ENCODE measurements at regions not wholly inside any gene's neighbourhood (a gene's known extent, or its start where the extent isn't known, plus 50 kb on each side); places are given as distances from the start of the nearest gene placed in this dataset.

DNA sequence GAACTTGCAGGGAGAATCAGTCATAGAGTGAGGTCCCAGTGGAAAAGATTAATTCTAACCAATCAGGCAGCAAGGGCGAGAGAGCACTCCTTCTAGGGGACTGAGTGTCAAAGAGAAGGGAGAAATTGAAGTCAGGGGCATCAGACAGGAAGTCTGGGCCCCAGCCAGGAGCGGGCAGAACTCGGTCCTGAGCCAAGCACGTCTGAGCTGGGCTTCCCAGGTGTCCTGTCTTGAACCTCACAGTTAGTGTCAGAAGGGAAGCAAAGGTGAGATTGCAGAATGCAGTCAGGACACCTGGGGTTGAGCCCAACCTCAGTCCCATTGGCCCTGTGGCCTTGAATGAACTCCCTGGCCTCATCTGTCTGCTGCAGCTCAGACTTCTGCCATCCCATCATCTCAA is 220.9 kb downstream of the SMAD2 start:
- H3K36me3 Mint-ChIP-seq, result no peaks in the 10 kb centered on the region

DNA sequence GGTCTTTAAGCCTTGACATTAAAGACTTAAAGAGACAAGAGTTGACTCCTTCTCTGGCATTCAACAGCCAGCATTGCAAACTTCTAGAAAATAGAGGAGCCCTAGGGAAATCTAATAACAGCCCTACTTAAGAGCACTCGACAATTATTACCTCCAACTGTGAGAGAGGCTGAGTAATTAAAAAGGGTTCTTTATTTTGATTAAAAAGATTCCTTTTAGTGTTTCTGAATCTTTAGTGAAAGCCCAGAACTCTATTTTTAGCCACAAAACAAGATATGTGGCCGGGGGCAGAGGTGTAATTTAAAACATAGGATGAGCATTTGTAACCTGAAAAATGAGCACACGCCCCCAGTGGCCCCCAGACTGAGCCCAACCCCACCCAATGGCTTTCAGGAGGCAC is 222.3 kb downstream of the SMAD2 start:
- H3K4me3 Mint-ChIP-seq, result no peak overlapping the region
- H3K27me3 Mint-ChIP-seq (ENCODE audit: insufficient read depth, low read depth), result no peaks in the 10 kb centered on the region
- no peaks in the 10 kb centered on the region for H3K4me1 ChIP-seq
- no peak overlapping the region for H3K4me2 ChIP-seq
- no peak overlapping the region for H3K4me3 ChIP-seq
- no peak for DNase-seq (ENCODE audit: low spot score)
- H3K79me2 ChIP-seq (ENCODE audit: low read depth), result no peaks in the 10 kb centered on the region
- no peaks in the 10 kb centered on the region for H3K4me1 Mint-ChIP-seq
- TF ChIP-seq EZH2 (IDR thresholded peaks at IDR 0.05), result no peak
- no peak for TF ChIP-seq EZH2phosphoT487 (IDR thresholded peaks at IDR 0.05)
- TF ChIP-seq, protein P1, sequence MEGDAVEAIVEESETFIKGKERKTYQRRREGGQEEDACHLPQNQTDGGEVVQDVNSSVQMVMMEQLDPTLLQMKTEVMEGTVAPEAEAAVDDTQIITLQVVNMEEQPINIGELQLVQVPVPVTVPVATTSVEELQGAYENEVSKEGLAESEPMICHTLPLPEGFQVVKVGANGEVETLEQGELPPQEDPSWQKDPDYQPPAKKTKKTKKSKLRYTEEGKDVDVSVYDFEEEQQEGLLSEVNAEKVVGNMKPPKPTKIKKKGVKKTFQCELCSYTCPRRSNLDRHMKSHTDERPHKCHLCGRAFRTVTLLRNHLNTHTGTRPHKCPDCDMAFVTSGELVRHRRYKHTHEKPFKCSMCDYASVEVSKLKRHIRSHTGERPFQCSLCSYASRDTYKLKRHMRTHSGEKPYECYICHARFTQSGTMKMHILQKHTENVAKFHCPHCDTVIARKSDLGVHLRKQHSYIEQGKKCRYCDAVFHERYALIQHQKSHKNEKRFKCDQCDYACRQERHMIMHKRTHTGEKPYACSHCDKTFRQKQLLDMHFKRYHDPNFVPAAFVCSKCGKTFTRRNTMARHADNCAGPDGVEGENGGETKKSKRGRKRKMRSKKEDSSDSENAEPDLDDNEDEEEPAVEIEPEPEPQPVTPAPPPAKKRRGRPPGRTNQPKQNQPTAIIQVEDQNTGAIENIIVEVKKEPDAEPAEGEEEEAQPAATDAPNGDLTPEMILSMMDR (IDR thresholded peaks at IDR 0.05), result no peak
- H3K36me3 Mint-ChIP-seq, result no peaks in the 10 kb centered on the region
- no peaks in the 10 kb centered on the region for H3K27me3 ChIP-seq
- H3K9ac ChIP-seq, result no peak overlapping the region
- no peaks in the 10 kb centered on the region for H3K9me3 ChIP-seq (ENCODE audit: low read depth)
- no peaks in the 10 kb centered on the region for H3F3A ChIP-seq (ENCODE audit: low read depth)
- H2AFZ ChIP-seq (replicated peaks), result no peak overlapping the region
- no peaks in the 10 kb centered on the region for H4K20me1 ChIP-seq (ENCODE audit: low read depth)
- H3K36me3 ChIP-seq, result no peaks in the 10 kb centered on the region
- no peaks in the 10 kb centered on the region for H3K9me3 Mint-ChIP-seq
- H3K27ac ChIP-seq, result no peak overlapping the region
- no peak overlapping the region for H3K27ac Mint-ChIP-seq

More for the DNA sequence above, 220.9 kb downstream of the SMAD2 start:
- Histone ChIP-seq H4K20me1 (ENCODE audit: low read depth) (no peaks in the 10 kb centered on the region), H3K27ac (no peak overlapping the region), H3K4me3 (no peak overlapping the region), H3F3A (ENCODE audit: low read depth) (no peaks in the 10 kb centered on the region), H3K36me3 (no peaks in the 10 kb centered on the region), H3K9me3 (ENCODE audit: low read depth) (no peaks in the 10 kb centered on the region), H3K4me2 (no peak overlapping the region), H3K4me1 (no peaks in the 10 kb centered on the region), H3K9ac (no peak overlapping the region), H3K27me3 (no peaks in the 10 kb centered on the region), H3K79me2 (ENCODE audit: low read depth) (no peaks in the 10 kb centered on the region), H2AFZ (replicated peaks) (no peak overlapping the region)
- Mint-ChIP-seq H3K27me3 (ENCODE audit: insufficient read depth, low read depth) (no peaks in the 10 kb centered on the region), H3K27ac (no peak overlapping the region), H3K9me3 (no peaks in the 10 kb centered on the region), H3K4me1 (no peaks in the 10 kb centered on the region), H3K4me3 (no peak overlapping the region)
- no peak for TF ChIP-seq EZH2phosphoT487 (IDR thresholded peaks at IDR 0.05)
- TF ChIP-seq EZH2 (IDR thresholded peaks at IDR 0.05), result no peak
- TF ChIP-seq, protein P1 (IDR thresholded peaks at IDR 0.05), result no peak
- no peak for DNase-seq (ENCODE audit: low spot score)

DNA sequence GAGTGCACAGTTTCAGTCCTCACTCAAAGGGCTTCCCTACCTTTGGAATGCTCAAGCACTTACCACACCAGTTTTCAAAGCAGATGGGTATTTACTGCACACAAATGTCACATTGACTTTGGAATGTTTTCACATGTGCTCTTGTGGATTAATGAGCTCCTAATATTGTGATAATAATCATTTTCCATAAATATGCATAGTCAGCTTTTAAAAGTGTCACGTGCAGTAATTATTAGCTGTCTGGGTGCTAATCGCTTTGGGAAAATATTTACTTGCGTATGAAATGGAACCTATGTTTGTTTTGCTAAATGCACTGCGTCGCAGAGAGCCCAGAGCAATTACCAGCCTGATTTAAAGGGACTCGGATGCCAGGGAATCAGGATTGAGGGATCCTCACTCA is 229.3 kb downstream of the SMAD2 start:
- DNase-seq (ENCODE audit: low spot score), result no peak
- Histone ChIP-seq H4K20me1 (ENCODE audit: low read depth) (no peaks in the 10 kb centered on the region), H3K9ac (no peak overlapping the region), H3K79me2 (ENCODE audit: low read depth) (no peaks in the 10 kb centered on the region), H2AFZ (replicated peaks) (no peak overlapping the region), H3K27me3 (no peaks in the 10 kb centered on the region), H3K36me3 (no peaks in the 10 kb centered on the region), H3F3A (ENCODE audit: low read depth) (no peaks in the 10 kb centered on the region), H3K4me1 (no peaks in the 10 kb centered on the region), H3K4me2 (no peak overlapping the region), H3K9me3 (ENCODE audit: low read depth) (no peaks in the 10 kb centered on the region), H3K27ac (no peak overlapping the region), H3K4me3 (no peak overlapping the region)
- no peak overlapping the region for H3K4me3 Mint-ChIP-seq
- no peaks in the 10 kb centered on the region for H3K4me1 Mint-ChIP-seq
- H3K27me3 Mint-ChIP-seq (ENCODE audit: insufficient read depth, low read depth), result peaks cover 3% of the 10 kb centered on the region
- TF ChIP-seq, protein P1 (IDR thresholded peaks at IDR 0.05), result no peak
- TF ChIP-seq EZH2phosphoT487 (IDR thresholded peaks at IDR 0.05), result no peak
- no peak for TF ChIP-seq EZH2 (IDR thresholded peaks at IDR 0.05)
- H3K36me3 Mint-ChIP-seq, result no peaks in the 10 kb centered on the region
- no peaks in the 10 kb centered on the region for H3K9me3 Mint-ChIP-seq
- H3K27ac Mint-ChIP-seq, result no peak overlapping the region
